GF-D8 (cell line): ENCODE measurements at regions not wholly inside any gene's neighbourhood (a gene's known extent, or its start where the extent isn't known, plus 50 kb on each side); places are given as distances from the start of the nearest gene placed in this dataset.

Experiments
- DNase-seq: peaks from one replicate; lab custom pipeline; 2025; lab: John Stamatoyannopoulos, UW

DNA sequence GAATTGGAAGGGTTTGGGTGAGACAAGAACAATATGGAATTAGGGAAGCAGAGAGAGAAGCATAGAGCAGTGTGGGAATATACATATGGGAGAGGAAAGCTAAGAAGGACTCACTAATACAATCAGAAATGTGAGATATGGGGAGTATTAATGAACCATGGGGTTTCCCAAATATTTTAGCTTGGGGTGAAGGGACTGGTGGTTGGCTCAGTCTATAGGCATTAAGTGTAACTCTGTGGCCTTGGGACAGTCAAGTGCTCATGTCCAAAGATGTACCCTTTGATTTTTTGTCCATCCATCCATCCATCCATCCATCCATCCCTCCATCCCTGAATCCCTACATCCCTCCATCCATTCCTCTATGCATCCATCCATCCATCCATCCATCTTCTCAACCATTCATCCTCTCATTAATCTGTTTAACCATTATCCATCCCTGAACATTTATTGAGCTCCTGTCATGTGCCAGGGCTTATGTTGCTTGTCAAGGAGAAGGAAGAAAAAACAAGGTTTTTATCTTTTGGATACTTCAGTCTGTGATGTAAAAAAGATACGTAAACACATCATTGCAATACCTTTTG, 263.4 kb upstream of the CHD6 start:
- DNase-seq = no peak

DNA sequence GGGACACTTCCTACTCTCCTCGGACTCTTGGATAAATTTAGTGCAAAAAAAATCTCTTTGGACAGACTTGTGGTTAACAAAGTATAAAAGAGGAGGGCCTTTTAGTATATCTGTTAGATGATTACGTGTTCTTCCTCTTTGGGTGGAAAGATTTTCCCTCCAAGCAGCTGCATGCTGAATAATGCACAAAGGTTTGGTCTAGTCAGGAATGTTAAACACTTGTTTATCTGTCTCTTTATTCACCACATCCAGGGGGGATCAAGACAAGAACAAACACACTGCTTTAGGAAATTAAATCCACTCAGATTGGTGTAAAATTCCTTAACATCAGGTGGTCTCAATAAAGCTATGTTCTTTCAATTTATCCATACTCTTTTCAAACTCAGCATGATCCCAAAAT, 260.9 kb upstream of the CHD6 start:
- DNase-seq = no peak

DNA sequence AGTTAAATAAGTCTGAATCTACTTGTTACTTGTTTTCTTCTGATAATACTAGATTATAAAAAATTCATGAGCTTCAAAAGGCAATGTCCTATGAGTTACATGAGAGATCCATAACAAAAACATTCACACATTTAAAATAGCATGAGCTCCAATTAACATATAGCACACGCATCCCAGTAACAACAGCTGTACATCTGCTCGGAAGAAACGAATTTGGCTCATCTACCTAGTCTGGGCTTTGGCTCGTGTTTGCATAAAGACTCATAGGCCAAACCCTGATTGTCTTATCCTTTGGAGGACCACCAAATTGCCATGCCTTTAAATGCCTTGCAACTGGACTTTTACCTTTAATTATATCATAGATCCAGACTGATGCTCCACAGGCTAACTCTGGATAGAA, 259.7 kb upstream of the CHD6 start:
- DNase-seq = no peak

DNA sequence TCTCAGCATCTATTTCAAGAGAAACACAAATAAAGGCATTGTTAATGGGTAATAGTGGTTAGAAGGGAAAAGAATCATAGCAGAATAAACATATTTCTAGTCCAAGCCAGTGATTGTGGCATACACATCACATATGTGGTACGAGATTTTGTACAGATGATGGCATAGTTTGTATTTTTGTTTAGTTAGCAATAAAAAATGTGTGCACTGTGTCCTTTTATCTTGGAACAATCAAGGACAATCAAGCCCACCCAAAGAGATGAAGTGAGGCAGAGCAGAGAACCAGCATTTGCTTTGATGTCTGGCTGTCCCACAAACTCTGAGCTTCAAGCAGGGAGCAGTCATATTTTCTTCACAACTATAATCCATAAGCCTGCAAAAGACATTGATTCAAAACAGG, 256.5 kb upstream of the CHD6 start:
- no peak for DNase-seq

DNA sequence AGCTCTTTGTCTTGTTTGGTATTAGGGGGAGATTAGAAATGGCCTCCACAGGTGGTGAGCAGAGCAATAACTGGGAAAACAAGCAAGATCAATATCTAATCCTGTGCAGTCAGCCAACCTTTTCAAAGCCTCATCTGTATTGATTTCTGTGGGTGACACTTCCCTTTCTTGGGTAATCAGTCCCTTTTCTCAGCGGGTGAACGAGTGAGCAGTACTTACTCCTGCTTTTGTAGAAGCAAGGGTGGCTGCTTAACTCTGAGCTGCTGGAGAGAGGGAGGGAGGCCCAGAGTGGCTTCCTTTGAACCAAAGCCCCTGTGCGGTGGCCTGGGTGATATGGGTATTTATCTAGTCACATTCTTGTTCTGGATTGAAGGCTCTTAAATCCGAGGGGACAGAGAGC, 254.8 kb upstream of the CHD6 start:
- DNase-seq = no peak

DNA sequence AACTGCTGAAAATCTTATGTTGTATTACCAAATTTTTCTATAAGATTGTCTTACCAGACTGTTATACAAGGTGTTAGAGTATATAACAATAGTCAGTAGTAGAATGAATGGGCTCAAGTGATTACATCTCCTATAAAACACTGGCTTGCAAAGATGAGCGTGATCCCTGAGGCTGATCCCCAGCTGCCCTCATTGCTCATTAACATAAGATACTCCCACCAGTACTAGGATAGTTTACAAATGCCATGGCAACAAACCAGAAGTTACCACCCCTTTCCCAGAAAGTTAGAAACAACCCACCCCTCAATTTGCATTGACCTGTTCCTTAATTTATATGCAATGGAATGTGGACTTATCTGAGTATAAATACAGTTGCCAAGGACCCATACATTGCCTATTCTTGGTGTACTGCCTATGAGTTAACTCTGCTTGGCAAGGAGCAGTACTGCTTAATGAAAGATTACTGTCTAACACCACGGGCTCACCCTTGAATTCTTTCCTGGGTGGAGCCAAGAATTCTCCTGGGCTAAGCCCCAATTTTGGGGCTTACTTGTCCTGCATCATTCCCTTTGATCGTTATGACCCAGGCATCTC, 252.8 kb upstream of the CHD6 start:
- DNase-seq = no peak

DNA sequence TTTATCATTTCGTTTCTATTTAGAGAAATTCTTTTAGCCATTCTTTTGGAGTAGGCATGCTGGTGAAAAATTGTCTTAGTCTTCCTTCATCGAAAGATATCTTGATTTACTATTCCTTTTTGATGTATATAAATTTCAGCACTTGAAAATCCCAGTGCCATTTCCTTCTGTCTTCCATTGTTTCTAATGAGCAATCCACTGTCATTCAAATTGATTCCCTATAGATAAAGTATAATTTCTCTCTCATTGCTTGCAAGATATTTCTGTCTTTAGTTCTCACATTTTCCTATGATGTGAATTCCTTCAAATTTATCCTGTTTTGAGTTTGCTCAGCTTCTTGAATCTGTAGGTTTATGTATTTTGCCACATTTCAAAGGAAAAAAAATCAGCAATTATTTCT, 251.1 kb upstream of the CHD6 start:
- no peak for DNase-seq

DNA sequence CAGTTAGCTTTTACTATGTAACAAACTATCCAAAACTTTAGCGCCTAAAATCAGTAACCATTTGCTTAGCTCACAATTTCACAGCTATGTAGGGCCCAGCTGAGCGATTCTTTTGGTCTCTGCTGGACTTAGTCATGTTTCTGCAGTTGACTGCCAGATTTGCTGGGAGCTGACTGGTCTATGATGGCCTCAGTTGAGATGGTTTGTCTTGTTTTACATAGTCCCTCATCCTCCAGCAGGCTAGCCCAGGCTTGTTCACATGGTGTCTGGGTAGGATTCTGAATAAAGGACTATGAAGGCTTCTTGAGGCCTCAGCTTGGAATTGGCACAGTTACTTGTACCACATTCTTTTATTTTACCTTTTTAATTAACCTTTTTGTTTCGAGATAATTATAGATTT, 247.8 kb upstream of the CHD6 start:
- no peak for DNase-seq

DNA sequence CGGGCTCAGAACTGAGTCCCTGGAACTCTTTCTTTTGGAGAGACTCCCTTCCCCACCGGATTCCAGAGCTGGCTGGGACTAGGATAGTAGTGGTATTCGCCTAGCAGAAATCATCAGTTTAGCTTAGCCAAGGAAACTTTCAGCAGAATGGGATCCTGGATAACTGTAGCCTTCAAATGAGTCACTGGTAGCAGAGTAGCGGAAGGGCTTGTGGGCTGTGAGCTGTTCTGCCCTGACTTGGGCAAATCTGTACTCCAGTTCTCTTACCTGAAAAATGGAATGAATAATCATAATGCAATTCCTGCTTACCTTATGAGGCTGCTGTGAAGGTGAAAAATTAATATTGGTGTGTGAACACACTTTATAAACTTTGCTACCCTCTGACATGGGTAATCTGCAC, 244.3 kb upstream of the CHD6 start:
- no peak for DNase-seq

DNA sequence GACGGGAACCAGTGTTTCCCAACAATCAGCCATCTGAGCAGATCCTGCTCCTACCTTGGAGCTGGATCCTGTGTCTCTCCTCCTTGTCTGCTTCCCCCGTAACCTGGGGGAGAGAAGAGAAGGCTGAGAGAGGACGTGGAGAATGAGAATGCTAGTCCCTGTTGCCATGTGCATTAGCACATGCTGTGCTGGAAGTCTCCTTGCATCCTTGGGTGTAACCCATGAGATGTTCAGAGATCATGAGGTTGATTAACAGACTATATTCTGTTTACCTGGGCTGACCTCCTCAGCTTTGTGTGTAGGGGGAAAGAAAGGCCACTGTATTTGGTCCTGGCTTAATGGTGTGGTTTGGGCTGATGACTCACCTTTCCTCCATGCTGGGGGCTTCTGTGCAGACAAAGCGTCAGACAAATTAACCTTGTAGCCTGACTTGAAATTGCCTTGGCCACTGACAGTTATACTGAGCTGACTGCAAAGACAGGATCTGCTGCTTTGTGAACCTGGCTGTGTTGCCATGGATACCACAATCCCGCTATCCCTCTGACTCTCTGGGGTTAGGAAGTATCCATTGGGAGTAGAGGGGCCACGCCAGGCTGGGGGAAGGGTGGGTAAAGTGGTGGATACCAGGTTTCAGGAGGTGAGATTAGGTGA, 243.7 kb upstream of the CHD6 start:
- DNase-seq = no peak

DNA sequence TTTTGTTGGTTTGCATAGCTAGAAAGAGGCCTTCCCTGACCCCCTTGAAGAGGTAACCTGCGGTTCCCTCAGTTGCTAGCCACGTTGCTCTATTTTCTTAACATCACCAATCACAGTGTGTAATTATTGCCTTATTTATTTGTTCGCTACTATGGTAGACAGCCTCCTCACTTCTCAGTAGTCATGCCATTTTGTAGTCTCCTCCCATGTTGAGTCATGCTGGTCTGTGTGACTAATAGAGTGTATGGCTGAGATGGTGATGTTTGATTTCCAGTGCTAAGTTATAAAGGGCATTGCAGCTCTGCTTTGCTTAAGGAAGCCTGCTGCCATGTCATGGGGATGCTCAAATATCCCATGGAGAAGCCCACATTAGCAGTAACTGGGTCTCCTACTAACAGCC, 236.6 kb upstream of the CHD6 start:
- DNase-seq = no peak

DNA sequence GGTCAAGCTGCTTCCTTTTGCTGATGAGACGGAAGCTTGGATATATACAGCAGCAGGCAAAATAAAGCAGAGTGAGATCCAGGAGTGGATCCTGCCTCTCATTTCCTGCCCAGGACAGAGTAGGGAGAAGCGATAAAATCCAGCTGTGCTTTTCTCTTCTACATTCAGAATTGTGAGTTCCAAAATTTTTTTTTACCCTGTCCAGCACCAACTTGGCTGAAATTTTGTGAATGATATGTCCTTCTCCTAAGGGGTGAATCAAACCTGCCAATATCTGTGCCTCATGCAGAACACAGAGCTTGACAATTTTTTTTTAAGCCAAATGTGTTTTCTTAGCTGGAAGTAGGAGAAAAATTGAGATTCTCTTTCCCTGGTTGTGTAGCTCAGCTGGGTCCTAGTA, 235.6 kb upstream of the CHD6 start:
- no peak for DNase-seq

DNA sequence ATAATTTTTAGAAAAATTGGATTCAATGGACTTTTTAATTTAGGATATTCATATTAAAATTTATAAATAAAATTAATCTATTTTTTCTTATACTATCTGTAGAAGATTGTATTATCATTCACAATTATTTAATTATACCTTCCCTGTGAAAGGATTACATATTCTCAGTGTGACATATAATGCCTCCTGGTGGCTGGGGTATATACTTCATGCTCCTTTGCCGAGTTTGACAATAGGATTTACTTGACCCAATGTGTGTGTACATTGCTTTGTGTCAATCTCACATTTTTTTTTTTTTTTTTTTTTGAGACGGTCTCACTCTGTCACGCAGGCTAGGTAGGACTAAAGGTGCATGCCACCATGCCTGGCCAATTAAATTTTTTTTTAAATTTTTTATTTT, 230.0 kb upstream of the CHD6 start:
- DNase-seq = no peak

DNA sequence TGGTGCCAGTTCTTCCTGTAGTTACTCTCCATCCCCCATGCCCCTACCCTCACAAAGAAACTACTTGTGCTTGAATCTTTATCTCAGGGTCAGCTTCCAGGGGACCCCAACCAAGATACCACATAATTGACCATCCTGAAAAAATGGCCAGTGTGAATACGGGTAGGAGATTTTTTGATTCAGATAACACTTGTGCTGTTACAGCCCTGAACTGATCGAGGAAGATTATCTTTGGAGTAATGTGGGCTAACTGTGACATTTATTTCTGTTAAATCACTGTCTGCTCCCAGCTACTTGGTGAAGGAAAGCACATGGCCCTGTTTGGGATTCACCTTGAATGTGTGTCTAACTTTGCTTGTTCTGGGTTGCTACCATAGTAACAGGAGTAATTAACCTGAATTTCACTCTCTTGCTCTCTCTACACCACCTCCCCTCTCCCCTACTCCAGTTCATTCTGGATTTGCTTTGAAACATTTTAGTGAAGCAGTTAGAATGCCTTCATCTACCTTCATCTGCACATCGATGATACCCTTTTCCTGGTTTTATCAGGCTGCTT, 219.6 kb upstream of the CHD6 start:
- DNase-seq = no peak

DNA sequence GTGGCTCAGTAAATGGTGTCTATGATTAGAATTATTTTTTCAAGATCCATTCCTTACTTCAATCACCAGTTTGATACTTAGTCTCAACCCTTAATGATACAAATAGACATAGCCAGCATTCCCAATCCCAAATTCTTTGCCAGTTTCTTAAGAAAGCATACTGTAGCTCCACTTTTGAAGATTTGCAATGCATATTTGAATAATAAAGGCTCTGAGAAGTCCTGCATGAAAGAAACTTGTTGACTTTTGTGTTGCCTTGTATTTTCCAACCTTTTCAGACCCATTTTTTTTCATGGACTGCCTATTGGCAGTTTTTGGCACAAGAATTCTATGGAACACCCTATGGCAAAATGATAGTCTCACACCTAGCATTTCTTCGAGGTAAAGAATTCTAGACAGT, 215.6 kb upstream of the CHD6 start:
- DNase-seq = no peak

DNA sequence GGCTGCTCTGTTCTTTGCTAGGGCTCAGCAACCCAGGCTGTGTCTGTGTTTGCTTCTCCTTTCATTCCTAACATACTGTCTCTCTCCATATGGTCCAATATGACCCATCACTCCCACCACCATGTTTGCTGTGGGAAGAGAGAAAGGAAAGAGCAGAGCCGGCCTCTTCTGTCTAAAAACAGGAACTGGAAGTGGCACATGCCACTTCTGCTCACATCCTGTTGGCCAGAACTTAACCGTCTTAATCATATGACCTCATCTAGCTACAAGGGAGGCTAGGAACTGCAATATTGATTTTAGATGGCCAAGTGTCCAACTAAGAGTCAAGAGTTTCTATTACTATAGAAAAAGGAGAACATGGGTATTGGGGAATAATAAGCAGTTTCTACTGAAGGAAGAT, 212.5 kb upstream of the CHD6 start:
- DNase-seq = no peak

DNA sequence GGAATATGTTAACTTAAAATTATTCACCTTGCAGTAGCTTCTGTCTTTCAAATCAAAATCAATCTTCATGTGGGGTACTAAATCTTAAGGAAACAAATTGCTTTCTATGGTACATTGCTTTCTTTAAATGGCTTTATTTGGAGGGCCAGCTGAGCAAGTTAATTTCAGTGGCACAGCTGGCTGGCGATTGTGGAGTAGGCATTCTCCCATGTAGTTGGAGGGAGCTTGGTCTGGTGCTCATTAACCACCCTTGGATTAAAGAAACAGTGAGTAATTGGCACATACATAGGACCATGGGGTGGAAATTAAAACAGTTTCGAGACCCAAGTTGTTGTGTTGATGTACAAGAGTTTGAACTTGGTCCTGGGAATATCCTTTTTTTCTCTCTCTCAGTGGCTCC, 201.3 kb upstream of the CHD6 start:
- DNase-seq = no peak

DNA sequence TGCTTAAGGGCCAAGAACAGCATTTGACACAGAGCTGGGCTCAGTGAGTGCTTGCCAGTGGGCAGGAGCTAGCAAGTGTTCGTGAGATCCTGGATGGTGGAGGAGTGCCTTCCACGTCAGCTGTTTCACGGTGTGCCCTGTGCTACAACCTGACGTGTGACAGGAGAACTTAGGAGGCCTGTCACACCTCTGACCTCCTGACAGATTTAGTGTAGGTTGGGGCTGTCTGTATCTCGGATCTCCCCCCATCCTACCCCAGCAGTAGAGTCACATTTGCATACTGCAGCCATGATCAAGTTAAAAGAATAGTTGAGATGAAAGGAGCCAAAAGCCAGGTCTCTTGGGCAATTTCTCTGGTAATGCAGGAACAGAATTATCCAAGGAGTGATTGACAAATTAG, 200.8 kb upstream of the CHD6 start:
- DNase-seq = no peak

DNA sequence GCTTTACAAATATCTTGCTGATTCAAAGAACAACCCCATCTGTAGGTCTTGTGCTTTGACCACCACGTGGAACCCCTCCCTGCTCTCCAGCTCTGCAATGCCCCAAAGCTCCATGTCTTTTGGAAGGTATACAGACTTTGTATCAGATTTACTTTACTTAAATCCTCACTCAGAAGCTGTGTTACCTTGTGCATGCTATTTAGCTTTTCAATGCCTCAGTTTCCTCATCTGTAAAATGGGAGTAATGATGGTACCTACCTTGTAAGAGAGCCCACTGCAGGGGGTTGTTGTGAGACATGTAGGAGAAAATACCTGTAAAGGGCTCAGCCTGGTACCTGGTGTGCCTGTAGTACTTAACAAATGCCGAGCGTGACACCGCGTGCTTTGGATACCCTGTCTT, 200.2 kb upstream of the CHD6 start:
- DNase-seq = no peak

DNA sequence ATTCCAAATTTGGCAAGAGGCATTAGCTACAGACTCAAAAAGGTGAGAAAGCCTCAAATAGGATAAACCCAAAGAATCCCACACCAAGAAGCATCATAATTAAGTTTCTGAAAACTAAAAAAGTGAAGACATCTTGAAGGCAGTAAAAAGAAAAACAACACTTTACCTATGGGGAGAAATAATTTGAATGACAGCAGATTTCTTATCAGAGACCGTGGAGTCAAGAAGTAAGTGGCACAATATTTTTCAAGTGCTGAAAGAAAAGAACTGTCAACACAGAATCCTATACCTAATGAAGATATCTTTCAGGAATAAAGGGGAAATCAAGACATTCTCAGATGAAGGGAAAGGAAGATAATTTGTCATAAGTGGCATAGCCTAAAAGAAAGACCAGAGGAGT, 193.3 kb upstream of the CHD6 start:
- no peak for DNase-seq

DNA sequence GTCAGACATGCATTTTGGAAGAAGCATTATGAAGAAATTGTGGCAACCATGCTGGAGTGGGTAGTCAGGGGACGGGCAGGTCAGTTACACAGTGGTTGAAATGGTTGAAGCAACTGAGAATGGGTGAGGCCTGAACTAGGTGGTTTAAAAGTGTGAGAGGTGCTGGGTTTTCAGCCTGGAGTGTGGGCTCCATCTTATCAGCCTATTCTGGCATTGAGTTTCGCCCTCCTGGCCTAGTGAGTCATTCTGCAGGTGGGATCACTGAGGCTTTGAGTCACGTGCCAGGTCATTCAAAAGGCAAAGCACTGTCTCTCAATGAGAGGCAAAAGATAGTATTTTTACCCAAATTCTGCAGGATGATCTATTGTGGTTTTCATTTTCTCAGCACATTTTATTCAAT, 181.9 kb upstream of the CHD6 start:
- no peak for DNase-seq

DNA sequence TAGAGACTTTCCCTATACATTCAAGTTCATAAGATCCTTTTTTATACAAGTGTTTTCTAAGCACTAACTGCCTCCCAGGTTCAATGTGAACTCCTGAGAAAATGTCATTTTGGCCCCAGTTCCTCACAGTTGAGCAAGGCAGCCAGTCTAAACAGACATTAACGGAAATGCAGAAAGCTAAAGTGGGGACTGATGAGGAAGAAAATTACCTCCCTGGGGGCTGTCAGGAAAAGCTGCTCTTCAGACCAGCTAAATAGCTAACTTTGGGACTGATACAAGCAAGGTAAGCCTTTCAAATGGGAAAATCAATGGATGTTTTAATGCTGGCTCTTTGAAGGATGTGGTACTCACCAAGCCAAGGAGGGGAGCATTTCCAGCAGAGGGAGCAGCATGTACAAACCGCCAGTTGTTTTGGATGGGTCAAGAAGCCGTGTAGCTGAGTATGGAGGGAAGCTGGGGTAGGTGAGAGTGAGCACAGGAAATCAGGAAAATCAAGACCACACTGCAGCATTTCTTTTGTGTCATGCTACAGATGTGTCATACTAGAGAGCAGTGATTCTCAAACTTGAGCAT, 180.8 kb upstream of the CHD6 start:
- no peak for DNase-seq

DNA sequence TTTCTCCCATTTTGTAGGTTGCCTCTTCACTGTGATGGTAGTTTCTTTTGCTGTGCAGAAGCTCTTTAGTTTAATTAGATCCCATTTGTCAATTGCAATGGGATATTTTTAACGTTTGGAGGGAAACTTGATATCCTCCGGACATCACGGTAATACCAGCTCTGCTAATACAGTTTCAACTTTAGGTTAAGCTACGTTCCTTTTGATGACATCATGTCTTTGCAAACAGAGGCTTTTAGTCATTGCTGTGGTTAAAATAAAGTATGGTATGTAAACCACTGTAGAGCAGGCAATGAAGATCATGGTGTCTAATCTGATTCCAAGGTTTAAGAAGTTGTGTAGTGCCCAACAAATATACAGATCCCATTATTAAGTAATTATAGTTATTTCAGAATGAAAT, 168.0 kb upstream of the CHD6 start:
- DNase-seq = no peak
